OCI-LY7 (cell line): ENCODE measurements at regions not wholly inside any gene's neighbourhood (a gene's known extent, or its start where the extent isn't known, plus 50 kb on each side); places are given as distances from the start of the nearest gene placed in this dataset.

Source experiments
- EZH2phosphoT487 ChIP-seq: fragments of 200-600 bp; sonication (generic); IDR thresholded peaks from 2 replicates; pipeline ENCODE4 v1.6.1; 2018; ENCODE audit warnings: low read depth, borderline replicate concordance, mild to moderate bottlenecking, mixed run types, antibody characterized with exemption, low read length, moderate library complexity, mixed read lengths
- TF ChIP-seq, protein P1 (sequence below): fragments of 200-600 bp; sonication (generic); conservative IDR thresholded peaks from 2 replicates; pipeline ENCODE4 v1.5.1; 2014; ENCODE audit warnings: mild to moderate bottlenecking, antibody characterized with exemption, low read length, moderate library complexity, mixed read lengths

DNA sequence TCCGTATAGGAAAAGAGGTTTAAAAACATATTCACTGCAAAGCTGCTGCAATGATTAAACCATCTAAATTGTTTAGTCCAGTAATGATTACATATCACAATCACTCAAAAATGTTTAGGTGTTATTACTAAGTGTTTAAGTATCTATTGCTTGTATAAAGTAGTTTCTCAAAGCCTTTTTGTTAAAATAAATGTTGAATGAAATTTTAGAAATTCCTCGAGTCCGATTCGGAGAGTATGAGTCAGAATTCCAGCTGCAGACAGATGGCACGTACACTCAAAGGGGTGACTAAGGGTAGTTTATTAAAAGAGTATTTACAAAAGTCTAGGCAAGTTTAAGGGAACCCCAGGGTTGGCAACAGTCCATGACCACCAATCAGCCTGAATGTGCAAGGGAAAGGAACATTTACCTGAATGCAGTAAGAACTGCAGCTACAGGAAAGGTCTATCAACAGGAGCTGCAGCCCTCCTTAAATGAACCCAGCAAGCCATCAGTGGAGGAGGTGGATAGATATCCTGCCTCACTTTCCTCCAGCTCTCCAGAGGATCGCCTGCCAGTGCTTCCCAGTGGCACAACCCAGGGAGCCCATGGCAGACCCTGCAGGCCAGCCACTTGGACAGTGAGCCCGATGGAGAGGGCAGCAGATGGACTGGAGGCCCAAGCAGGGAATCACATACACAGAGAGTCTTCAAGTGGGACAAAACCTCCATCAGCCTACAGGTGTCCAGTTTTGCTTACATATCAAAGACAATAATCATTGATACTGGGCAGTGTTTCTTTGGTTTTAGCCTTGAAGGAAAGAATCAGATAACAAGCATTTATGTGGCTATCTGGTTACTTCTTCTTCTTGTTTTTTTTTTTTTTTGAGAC is 92.1 kb upstream of the SLC44A3 start:
- TF ChIP-seq, protein P1, sequence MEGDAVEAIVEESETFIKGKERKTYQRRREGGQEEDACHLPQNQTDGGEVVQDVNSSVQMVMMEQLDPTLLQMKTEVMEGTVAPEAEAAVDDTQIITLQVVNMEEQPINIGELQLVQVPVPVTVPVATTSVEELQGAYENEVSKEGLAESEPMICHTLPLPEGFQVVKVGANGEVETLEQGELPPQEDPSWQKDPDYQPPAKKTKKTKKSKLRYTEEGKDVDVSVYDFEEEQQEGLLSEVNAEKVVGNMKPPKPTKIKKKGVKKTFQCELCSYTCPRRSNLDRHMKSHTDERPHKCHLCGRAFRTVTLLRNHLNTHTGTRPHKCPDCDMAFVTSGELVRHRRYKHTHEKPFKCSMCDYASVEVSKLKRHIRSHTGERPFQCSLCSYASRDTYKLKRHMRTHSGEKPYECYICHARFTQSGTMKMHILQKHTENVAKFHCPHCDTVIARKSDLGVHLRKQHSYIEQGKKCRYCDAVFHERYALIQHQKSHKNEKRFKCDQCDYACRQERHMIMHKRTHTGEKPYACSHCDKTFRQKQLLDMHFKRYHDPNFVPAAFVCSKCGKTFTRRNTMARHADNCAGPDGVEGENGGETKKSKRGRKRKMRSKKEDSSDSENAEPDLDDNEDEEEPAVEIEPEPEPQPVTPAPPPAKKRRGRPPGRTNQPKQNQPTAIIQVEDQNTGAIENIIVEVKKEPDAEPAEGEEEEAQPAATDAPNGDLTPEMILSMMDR, result no peak
- TF ChIP-seq EZH2phosphoT487, result no peak
